Kidney epithelial cell (primary cell): ENCODE measurements at regions not wholly inside any gene's neighbourhood (a gene's known extent, or its start where the extent isn't known, plus 50 kb on each side); places are given as distances from the start of the nearest gene placed in this dataset.

Source experiments
- DNase-seq: peaks from one replicate; pipeline ENCODE4 v3.0.0-alpha.2; 2010; ENCODE audit warnings: low read depth
- H3K27me3 ChIP-seq: 2 replicates; pipeline ENCODE4 v1.6.0; 2011; ENCODE audit warnings: low read length; ENCODE audit not compliant: control insufficient read depth, insufficient read depth
- H3K36me3 ChIP-seq: 2 replicates; pipeline ENCODE4 v1.5.1; 2011; ENCODE audit warnings: low read length; ENCODE audit not compliant: control insufficient read depth, insufficient read depth
- H3K4me3 ChIP-seq: 2 replicates; pipeline ENCODE4 v1.5.1; 2011; ENCODE audit warnings: low read depth, mild to moderate bottlenecking, control low read depth, low read length
- TF ChIP-seq, protein P1 (sequence below): IDR thresholded peaks from 2 replicates; pipeline ENCODE4 v1.5.1; 2011; ENCODE audit warnings: mild to moderate bottlenecking, moderate library complexity, low read length, control low read depth, inconsistent platforms; ENCODE audit not compliant: insufficient read depth, poor library complexity, severe bottlenecking

DNA sequence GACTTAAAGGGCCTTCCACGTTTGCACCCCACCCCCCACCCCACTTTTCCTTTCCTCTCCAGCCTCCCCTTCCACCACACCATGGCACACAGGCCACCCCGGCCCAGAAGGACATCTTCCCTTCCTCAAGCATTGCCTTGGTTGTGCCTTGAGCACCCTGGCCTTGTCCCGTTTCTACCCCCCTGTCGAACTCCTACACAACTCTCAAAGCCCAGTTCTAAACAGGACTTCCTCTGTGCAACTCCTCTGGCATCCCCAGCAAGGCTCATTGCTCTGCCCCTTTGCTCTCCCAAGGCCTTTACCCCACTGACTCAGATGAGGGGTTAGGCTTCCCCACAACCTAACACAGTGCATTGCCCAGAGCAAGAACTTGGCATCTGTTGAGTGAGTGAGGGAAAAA is 136.1 kb downstream of the HERPUD2 start:
- no peak for DNase-seq
- Histone ChIP-seq H3K27me3 (no peaks in the 10 kb centered on the region), H3K4me3 (no peak overlapping the region), H3K36me3 (no peaks in the 10 kb centered on the region)
- TF ChIP-seq, protein P1, sequence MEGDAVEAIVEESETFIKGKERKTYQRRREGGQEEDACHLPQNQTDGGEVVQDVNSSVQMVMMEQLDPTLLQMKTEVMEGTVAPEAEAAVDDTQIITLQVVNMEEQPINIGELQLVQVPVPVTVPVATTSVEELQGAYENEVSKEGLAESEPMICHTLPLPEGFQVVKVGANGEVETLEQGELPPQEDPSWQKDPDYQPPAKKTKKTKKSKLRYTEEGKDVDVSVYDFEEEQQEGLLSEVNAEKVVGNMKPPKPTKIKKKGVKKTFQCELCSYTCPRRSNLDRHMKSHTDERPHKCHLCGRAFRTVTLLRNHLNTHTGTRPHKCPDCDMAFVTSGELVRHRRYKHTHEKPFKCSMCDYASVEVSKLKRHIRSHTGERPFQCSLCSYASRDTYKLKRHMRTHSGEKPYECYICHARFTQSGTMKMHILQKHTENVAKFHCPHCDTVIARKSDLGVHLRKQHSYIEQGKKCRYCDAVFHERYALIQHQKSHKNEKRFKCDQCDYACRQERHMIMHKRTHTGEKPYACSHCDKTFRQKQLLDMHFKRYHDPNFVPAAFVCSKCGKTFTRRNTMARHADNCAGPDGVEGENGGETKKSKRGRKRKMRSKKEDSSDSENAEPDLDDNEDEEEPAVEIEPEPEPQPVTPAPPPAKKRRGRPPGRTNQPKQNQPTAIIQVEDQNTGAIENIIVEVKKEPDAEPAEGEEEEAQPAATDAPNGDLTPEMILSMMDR, result no peak

DNA sequence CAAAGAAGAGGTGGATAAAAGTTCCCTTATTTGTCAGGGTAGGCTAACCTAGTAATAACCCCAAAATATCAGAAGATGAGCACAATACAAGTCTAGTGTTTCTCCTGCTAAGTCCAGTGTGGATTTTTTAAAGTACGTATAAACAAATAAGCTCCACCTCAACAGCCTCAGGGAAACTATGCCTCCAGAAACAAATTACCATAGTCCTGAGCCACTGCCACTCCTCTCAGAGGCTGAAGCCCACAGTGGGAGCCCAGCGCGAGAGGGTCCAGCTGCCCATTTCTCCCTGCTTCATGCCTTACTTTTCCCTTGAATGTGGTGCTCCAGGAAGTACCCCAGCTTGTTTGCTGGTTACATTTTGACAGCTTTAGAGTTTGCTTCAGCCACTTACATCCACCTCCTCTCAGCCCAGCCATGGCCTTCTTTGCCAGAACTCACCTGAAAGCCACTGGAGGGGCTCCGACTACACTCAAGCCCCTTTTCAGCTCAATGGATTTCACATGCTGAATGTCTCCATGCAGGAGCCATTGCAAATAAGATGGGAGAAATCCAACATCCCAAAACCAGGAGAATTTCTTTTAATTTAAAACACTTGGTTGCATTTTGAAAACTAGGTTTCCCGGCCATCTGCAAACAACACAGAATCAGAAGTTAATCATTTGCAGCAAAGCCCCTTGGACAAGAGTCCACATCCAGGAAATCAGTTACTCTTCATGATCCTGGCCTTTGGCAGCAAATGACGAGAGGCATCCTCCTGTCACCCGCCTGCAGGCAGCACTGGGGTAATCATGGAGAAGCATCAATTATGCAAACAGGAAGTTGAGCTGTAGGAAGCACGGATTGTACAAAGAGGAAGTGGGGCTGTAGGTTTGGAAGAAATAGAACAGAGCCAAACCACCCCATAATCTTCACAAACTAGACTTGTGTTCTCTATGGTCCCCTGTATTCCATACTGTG is 138.1 kb downstream of the HERPUD2 start:
- no peaks in the 10 kb centered on the region for H3K27me3 ChIP-seq
- H3K36me3 ChIP-seq, result no peaks in the 10 kb centered on the region
- H3K4me3 ChIP-seq, result no peak overlapping the region
- TF ChIP-seq, protein P1, result no peak
- no peak for DNase-seq

DNA sequence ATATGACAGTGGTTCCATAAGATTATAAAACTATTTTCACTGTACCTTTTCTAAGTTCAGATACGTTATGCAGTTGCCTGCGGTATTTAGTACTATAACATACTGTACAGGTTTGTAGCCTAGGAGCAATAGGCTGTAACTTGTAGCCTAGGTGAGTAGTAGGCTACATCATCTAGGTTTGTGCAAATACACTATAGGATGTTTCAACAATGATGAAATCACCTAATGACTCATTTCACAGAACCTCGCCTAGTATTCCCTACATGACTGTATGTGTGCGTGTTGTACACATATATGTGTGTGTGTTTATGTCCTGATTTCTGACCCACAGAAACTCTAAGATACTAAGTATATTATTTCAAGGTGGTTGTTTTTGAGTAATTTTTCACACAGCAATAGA is 139.0 kb downstream of the HERPUD2 start:
- no peaks in the 10 kb centered on the region for H3K27me3 ChIP-seq
- TF ChIP-seq, protein P1, result no peak
- no peak for DNase-seq
- no peak overlapping the region for H3K4me3 ChIP-seq
- no peaks in the 10 kb centered on the region for H3K36me3 ChIP-seq

DNA sequence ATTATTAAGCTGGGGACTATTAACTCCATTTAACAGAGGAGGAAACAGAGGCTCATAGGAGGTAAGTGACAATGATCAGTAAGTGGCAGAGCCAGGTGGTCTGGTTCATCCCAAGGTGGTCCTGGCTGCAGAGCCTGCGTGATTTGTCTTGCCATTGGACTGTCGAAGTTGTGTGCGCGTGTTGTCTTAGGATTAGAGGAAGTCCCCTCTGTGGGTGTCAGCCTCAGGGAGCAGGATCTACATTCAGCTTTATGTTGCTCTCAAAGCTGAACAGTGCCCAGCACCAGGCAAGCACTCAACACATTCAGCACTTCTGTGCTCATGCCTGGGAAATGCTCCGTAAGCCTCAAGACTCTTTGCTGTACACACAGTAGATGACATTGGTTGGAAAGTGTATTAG is 139.5 kb downstream of the HERPUD2 start:
- no peaks in the 10 kb centered on the region for H3K36me3 ChIP-seq
- no peak for DNase-seq
- no peak overlapping the region for H3K4me3 ChIP-seq
- no peaks in the 10 kb centered on the region for H3K27me3 ChIP-seq
- TF ChIP-seq, protein P1, result no peak

DNA sequence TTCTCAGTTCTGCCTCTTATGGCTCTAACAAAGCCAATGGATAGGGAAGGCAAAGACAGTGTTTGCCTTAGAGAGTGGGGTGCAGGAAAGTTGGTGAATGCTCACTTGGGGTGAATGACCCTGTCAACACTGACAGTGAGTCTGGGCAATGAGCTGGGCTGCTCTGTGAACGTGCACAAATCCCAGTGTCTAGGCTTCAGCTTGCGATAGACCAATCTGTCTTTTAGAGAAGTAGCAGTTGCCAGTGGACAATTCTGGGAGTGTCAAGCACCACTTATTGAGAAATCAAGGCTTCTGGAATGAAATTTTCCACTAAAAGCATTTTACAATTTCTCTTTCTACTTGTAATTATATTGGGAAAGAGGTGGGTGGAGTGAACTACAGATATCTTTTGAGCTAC is 141.4 kb downstream of the HERPUD2 start:
- DNase-seq, result no peak
- no peaks in the 10 kb centered on the region for H3K36me3 ChIP-seq
- no peaks in the 10 kb centered on the region for H3K27me3 ChIP-seq
- no peak overlapping the region for H3K4me3 ChIP-seq
- TF ChIP-seq, protein P1, result no peak
